ENCODE measurements at regions not wholly inside any gene's neighbourhood (a gene's known extent, or its start where the extent isn't known, plus 50 kb on each side); places are given as distances from the start of the nearest gene placed in this dataset.

GRCh38 chr2:30074023-30074422, 72.8 kb upstream of the YPEL5 start:
- Histone ChIP-seq H3K4me2 (ENCODE audit: low read length) (no peak overlapping the region), H2AFZ (ENCODE audit: low read depth, low read length) (no peak overlapping the region), H3K79me2 (ENCODE audit: insufficient read depth, low read length) (no peaks in the 10 kb centered on the region), H3K9me3 (ENCODE audit: insufficient read depth, low read depth, low read length) (no peaks in the 10 kb centered on the region), H3K4me3 (ENCODE audit: insufficient read depth, low read depth, low read length) (no peak overlapping the region), H3K9ac (ENCODE audit: low read length) (no peak overlapping the region), H3K27me3 (ENCODE audit: insufficient read depth, low read length) (peaks cover 22% of the 10 kb centered on the region), H4K20me1 (ENCODE audit: insufficient read depth, low read length) (no peaks in the 10 kb centered on the region), H3K4me1 (ENCODE audit: insufficient read depth, low read length) (no peaks in the 10 kb centered on the region), H3K36me3 (ENCODE audit: insufficient read depth, low read length) (no peaks in the 10 kb centered on the region), H3K27ac (ENCODE audit: low read depth, low read length) (no peak overlapping the region)
- H3K27me3 Mint-ChIP-seq (ENCODE audit: low read depth, unreplicated experiment), result peaks cover 38% of the 10 kb centered on the region
- TF ChIP-seq CTCF (IDR thresholded peaks at IDR 0.05; ENCODE audit: insufficient read depth, low read depth, low read length) (no peak), EZH2 (IDR thresholded peaks at IDR 0.05; ENCODE audit: insufficient read depth, low read length) (no peak)
- FAIRE-seq (no peak), DNase-seq (ENCODE audit: low read depth) (no peak)
- H3K4me3 Mint-ChIP-seq (ENCODE audit: unreplicated experiment), result no peak overlapping the region
- H3K27ac Mint-ChIP-seq (ENCODE audit: unreplicated experiment), result no peak overlapping the region
- peaks cover 3% of the 10 kb centered on the region for H3K9me3 Mint-ChIP-seq (ENCODE audit: unreplicated experiment)
- H3K4me1 Mint-ChIP-seq (ENCODE audit: low read depth, unreplicated experiment), result no peaks in the 10 kb centered on the region
- no peaks in the 10 kb centered on the region for H3K36me3 Mint-ChIP-seq (ENCODE audit: low read depth, unreplicated experiment)

GRCh38 chr2:30078521-30078920, 68.3 kb upstream of the YPEL5 start:
- Histone ChIP-seq H3K79me2 (ENCODE audit: insufficient read depth, low read length) (no peaks in the 10 kb centered on the region), H3K4me1 (ENCODE audit: insufficient read depth, low read length) (no peaks in the 10 kb centered on the region), H2AFZ (ENCODE audit: low read depth, low read length) (no peak overlapping the region), H3K4me3 (ENCODE audit: insufficient read depth, low read depth, low read length) (no peak overlapping the region), H3K27ac (ENCODE audit: low read depth, low read length) (no peak overlapping the region), H3K9ac (ENCODE audit: low read length) (no peak overlapping the region), H3K4me2 (ENCODE audit: low read length) (no peak overlapping the region), H3K9me3 (ENCODE audit: insufficient read depth, low read depth, low read length) (no peaks in the 10 kb centered on the region), H4K20me1 (ENCODE audit: insufficient read depth, low read length) (no peaks in the 10 kb centered on the region), H3K27me3 (ENCODE audit: insufficient read depth, low read length) (peaks cover 20% of the 10 kb centered on the region), H3K36me3 (ENCODE audit: insufficient read depth, low read length) (no peaks in the 10 kb centered on the region)
- Mint-ChIP-seq H3K27ac (ENCODE audit: unreplicated experiment) (no peak overlapping the region), H3K4me1 (ENCODE audit: low read depth, unreplicated experiment) (no peaks in the 10 kb centered on the region), H3K36me3 (ENCODE audit: low read depth, unreplicated experiment) (no peaks in the 10 kb centered on the region), H3K27me3 (ENCODE audit: low read depth, unreplicated experiment) (peaks cover 28% of the 10 kb centered on the region), H3K9me3 (ENCODE audit: unreplicated experiment) (no peaks in the 10 kb centered on the region), H3K4me3 (ENCODE audit: unreplicated experiment) (no peak overlapping the region)
- DNase-seq (ENCODE audit: low read depth) (no peak), FAIRE-seq (no peak)
- TF ChIP-seq EZH2 (IDR thresholded peaks at IDR 0.05; ENCODE audit: insufficient read depth, low read length), result no peak
- no peak for TF ChIP-seq CTCF (IDR thresholded peaks at IDR 0.05; ENCODE audit: insufficient read depth, low read depth, low read length)

- H3K4me1 ChIP-seq (ENCODE audit: insufficient read depth, low read length), result no peaks in the 10 kb centered on the region
Measured at GRCh38 chr2:30084915-30085314, 61.9 kb upstream of the YPEL5 start.

More at GRCh38 chr2:30084915-30085314, 61.9 kb upstream of the YPEL5 start:
- no peak for TF ChIP-seq EZH2 (IDR thresholded peaks at IDR 0.05; ENCODE audit: insufficient read depth, low read length)
- no peak for TF ChIP-seq CTCF (IDR thresholded peaks at IDR 0.05; ENCODE audit: insufficient read depth, low read depth, low read length)
- FAIRE-seq, result no peak
- H3K27me3 Mint-ChIP-seq (ENCODE audit: low read depth, unreplicated experiment), result peaks cover 20% of the 10 kb centered on the region
- Histone ChIP-seq H3K9ac (ENCODE audit: low read length) (no peak overlapping the region), H3K4me2 (ENCODE audit: low read length) (no peak overlapping the region), H3K4me3 (ENCODE audit: insufficient read depth, low read depth, low read length) (no peak overlapping the region), H4K20me1 (ENCODE audit: insufficient read depth, low read length) (no peaks in the 10 kb centered on the region), H3K27ac (ENCODE audit: low read depth, low read length) (no peak overlapping the region), H3K79me2 (ENCODE audit: insufficient read depth, low read length) (no peaks in the 10 kb centered on the region), H3K9me3 (ENCODE audit: insufficient read depth, low read depth, low read length) (no peaks in the 10 kb centered on the region), H3K36me3 (ENCODE audit: insufficient read depth, low read length) (no peaks in the 10 kb centered on the region), H2AFZ (ENCODE audit: low read depth, low read length) (no peak overlapping the region), H3K27me3 (ENCODE audit: insufficient read depth, low read length) (peaks cover 24% of the 10 kb centered on the region)
- H3K36me3 Mint-ChIP-seq (ENCODE audit: low read depth, unreplicated experiment), result no peaks in the 10 kb centered on the region
- no peaks in the 10 kb centered on the region for H3K9me3 Mint-ChIP-seq (ENCODE audit: unreplicated experiment)
- no peak overlapping the region for H3K27ac Mint-ChIP-seq (ENCODE audit: unreplicated experiment)
- no peak for DNase-seq (ENCODE audit: low read depth)
- H3K4me3 Mint-ChIP-seq (ENCODE audit: unreplicated experiment), result no peak overlapping the region
- no peaks in the 10 kb centered on the region for H3K4me1 Mint-ChIP-seq (ENCODE audit: low read depth, unreplicated experiment)

All from astrocyte (in vitro differentiated cells and primary cell).